ENCODE measurements at regions not wholly inside any gene's neighbourhood (a gene's known extent, or its start where the extent isn't known, plus 50 kb on each side); places are given as distances from the start of the nearest gene placed in this dataset.
"Not testable (repeated sequence)": the region's sequence is repeated elsewhere in the genome, so short reads cannot be mapped to it uniquely, and the experiment has no call there.

- H3K4me3 ChIP-seq (ENCODE audit: low read depth, low read length): no peak overlapping the region
- no peak for DNase-seq (ENCODE audit: low read depth)
- TF ChIP-seq CTCF (IDR thresholded peaks at IDR 0.05; ENCODE audit: control insufficient read depth, extremely low read depth, insufficient read depth): no peak
Observed at GRCh38 chr1:185541871-185542301, 192.3 kb upstream of the HMCN1 start.

GRCh38 chr1:185540295-185540694 is 193.9 kb upstream of the HMCN1 start:
- DNase-seq (ENCODE audit: low read depth): no peak
- no peak for TF ChIP-seq CTCF (IDR thresholded peaks at IDR 0.05; ENCODE audit: control insufficient read depth, extremely low read depth, insufficient read depth)
- H3K4me3 ChIP-seq (ENCODE audit: low read depth, low read length): no peak overlapping the region

DNA sequence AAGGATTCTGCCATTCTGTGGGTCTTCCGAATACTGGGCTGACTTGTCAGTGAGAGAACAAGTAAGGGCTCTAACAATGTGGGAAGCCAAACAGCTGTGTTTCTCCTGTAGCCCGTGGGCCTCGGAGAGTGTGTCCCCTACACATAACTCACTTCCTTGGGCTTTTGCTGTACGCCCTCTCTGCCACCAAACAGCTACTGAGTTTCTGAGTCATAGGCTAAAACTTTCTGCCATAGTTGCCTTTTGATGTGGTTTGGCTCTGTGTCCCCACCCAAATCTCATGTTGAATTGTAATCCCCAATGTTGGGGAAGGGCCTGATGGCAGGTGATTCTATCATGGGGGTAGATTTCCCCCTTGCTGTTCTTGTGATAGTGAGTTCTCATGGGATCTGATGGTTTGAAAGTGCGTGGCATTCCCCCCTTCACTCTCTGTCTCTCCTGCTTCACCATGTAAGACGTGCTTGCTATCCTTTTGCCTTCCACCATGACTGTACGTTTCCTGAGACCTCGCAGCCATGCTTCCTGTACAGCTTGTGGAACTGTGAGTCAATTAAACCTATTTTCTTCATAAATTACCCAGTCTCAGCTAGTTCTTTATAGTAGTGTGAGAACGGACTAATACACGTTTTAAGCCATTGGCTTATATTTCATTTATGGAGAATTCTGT is 194.8 kb upstream of the HMCN1 start:
- no peak for TF ChIP-seq CTCF (IDR thresholded peaks at IDR 0.05; ENCODE audit: control insufficient read depth, extremely low read depth, insufficient read depth)
- DNase-seq (ENCODE audit: low read depth): no peak
- H3K4me3 ChIP-seq (ENCODE audit: low read depth, low read length): no peak overlapping the region

DNA sequence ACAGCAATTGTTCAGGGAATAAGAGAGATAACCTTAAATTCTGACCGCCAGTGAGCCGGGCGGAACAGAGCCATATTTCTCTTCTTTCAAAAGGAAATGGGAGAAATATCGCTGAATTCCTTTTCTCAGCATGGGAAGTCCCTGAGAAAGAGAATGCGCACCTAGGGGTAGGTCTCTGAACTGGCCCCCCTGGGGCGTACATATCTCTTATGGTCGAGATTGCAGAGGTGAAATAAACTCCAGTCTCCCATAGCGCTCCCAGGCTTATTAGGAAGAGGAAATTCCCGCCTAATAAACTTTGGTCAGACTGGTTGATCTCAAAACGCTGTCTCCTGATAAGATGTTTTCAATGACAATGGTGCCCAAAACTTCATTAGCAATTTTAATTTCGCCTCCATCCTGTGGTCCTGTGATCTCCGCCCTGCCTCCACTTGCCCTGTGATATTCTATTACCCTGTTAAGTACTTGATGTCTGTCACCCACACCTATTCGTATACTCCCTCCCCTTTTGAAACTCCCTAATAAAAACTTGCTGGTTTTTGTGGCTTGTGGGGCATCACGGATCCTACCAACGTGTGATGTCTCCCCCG is 195.8 kb upstream of the HMCN1 start:
- H3K4me3 ChIP-seq (ENCODE audit: low read depth, low read length); DNase-seq (ENCODE audit: low read depth): not testable (repeated sequence)

DNA sequence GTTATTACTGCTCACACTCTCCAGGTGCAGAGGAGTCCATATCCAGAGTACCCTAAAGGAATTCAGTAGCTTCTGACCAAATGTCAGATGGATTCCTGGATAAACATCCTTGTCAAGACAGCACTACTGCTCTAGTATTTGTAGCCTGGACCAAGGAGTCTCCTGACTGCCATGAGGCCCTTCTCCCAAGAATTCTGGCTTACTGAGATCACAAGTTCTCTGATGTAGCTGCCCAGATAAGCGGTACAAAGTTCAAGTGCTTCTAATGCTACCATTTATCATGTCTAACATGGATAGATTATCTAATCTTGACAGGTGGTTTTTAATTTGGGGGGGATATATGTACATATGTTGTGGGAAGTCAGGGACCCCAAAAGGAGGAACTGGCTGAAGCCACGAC is 196.6 kb upstream of the HMCN1 start:
- H3K4me3 ChIP-seq (ENCODE audit: low read depth, low read length): no peak overlapping the region
- no peak for TF ChIP-seq CTCF (IDR thresholded peaks at IDR 0.05; ENCODE audit: control insufficient read depth, extremely low read depth, insufficient read depth)
- DNase-seq (ENCODE audit: low read depth): no peak

DNA sequence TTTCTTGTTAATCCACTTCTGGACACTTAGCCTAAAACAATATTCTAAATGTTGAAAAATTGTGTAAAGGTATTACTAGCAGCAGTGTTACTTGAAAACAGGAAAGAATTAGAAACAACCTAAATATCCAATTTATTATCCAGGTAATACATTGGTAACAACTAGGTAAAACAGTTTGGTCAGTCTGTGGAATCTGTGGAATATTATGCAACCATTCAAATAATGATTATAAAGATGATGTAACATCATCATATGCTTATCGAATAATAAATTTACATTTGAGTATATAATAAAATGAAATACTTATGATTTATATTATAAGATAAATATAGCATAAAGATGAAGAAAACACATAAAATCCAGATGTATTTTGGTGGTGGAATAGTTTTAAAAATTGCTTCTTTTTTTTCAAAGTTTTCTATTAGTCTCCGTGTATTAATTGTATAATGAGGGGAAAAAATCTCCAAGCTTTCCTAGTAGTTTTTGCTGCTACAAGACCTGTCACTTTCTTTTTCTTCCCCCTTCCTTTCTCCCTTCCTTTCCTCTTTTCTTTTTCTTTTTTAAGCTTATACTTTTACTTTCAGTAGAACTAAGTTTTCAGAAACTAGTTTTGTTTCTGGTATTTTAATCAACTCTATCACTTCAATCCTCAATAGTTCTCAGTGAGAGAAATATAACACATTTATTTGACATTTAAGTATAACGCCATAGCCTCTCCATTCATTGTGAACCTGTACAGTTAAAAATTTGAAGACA is 197.8 kb upstream of the HMCN1 start:
- TF ChIP-seq CTCF (IDR thresholded peaks at IDR 0.05; ENCODE audit: control insufficient read depth, extremely low read depth, insufficient read depth): no peak
- H3K4me3 ChIP-seq (ENCODE audit: low read depth, low read length): no peak overlapping the region
- DNase-seq (ENCODE audit: low read depth): no peak

DNA sequence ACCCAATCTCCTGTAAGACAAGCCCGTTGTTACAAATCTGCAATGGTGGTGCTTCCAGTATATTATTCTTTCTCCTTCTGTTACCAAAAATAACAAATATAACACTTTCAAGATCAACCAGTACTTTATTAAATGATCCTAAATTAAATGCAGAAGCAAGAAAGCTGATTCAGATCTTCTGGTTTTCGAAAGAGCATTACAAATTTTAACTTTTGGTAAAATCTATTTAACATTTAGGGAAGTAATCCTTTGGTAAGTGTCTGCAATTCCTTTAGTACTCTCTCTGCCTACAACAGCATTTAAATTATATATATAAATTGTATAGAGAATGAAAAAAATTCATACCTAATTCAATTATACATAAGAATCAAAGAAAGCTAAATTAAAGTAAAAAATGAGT is 198.6 kb upstream of the HMCN1 start:
- H3K4me3 ChIP-seq (ENCODE audit: low read depth, low read length): no peak overlapping the region
- no peak for TF ChIP-seq CTCF (IDR thresholded peaks at IDR 0.05; ENCODE audit: control insufficient read depth, extremely low read depth, insufficient read depth)
- DNase-seq (ENCODE audit: low read depth): no peak
